UCSD-AML1 (cell line): ENCODE measurements at regions not wholly inside any gene's neighbourhood (a gene's known extent, or its start where the extent isn't known, plus 50 kb on each side); places are given as distances from the start of the nearest gene placed in this dataset.

Experiments used
- DNase-seq: peaks from one replicate; lab custom pipeline; 2025; ENCODE audit not compliant: unreplicated experiment; lab: John Stamatoyannopoulos, UW

DNA sequence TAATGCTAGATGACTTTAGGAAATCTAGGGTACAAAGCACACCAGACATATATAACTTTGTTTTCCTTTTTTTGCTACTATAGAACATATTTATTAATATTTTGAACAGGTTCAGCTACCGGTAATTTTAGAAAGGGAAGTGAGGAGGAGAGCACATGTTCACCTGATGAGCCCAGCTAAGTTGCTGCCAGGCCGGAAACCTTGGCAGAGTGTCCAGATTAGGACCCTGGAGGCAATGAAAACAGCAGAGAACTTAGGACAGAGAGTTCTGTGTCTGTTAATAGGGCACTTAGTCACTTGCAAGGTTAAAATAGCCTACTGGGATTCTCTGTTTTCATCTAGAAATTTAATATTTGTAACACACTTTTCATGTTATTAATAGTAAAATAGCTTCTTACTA lies 348.9 kb upstream of the CPEB2 start:
- no peak for DNase-seq

DNA sequence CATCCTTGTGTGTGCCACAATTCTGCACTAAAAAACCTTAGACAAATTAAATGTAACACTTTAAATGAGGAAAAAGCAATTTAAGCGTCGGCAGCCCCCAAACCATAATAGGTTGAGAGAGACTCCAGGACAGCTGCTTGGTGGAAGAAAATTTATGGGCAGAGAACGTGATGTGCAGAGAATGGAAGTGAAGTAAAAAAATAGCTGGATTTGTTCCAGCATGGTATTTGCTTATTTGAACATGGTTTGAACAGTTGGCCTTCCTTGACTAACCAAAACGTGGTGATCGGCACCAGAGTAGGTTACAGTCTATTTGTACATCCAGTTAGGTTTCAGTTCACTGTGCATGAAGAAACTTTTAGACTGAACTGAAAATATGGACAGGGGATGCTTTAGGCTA lies 343.0 kb upstream of the CPEB2 start:
- no peak for DNase-seq

DNA sequence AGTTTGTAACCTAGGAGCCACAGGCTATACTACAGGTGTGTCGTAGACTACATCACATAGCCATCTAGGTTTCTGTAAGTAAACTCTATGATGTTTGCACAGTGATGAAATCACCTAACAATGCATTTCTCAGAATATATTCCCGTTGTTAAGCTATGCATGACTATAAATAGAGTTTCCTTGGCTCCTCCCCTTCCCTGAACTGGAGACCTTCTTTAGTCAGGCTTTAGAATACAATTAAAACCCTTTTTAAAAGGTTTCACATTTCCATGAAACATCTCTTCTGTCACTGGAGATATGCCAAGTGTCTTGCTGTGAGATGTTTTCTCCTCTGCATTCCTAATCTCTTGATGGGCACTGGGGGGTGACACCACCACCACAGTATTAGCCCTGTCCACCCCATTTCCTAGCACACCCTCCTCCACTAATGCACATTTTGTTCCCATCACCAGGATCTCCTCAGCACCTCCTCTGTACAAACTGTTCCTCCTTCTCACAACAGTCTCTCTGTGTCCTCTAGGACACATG lies 334.6 kb upstream of the CPEB2 start:
- DNase-seq, result no peak

DNA sequence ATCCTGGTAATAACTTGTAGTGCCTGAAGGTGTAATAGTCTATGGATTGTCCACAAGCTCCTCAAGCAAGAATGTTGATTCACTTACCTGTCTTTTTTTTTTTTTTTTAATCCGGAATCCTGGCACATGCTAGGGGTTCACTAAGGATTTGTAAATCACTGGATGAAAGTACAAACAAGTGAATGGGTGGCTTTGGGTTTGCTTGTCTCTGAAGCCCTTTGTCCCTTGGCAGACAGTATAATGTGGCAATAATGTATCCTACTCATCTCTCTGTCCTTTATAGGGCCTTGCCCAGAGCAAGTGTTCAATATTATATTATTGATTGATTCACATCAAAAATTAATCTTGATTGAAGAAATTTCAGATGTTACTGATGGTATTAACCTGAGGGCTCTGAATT lies 334.0 kb upstream of the CPEB2 start:
- DNase-seq, result no peak

DNA sequence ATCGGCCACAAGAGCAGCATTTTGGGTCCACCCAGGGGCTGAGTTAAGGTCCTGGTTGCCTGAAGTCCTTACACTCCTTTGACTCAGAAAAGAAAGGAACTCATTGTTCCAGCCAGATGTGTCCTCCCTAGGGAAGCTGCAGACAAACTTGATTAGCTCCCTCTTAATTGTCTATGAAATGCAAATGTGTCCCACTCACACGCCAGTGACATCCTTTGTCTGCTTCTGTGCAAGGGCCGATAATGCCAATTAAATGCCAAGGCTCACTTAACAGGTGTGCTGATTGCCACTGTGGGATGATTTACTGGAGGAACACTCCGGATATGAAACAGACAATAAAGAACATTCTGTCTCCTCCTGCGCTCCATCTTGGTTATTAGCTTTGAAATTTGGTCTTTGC lies 332.9 kb upstream of the CPEB2 start:
- no peak for DNase-seq

DNA sequence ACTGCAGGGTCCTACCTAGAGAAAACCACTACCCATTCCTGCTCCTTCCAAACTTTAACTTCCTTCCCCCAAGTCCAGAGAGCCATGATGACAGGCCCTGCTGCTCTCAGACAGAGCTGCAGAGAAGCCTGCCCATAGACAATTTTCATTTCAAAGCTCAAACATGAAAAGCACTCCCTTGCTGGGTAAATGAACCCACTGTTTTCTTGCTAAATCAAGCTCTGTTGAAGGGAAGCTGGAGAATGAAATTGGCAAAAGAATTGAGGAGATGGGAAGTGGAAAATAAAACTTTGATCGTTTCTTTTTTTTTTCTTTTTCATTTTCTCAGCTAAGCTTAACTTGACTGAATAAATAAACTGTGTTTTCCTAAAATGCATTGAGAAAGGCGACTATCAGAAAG lies 331.1 kb upstream of the CPEB2 start:
- DNase-seq, result no peak

DNA sequence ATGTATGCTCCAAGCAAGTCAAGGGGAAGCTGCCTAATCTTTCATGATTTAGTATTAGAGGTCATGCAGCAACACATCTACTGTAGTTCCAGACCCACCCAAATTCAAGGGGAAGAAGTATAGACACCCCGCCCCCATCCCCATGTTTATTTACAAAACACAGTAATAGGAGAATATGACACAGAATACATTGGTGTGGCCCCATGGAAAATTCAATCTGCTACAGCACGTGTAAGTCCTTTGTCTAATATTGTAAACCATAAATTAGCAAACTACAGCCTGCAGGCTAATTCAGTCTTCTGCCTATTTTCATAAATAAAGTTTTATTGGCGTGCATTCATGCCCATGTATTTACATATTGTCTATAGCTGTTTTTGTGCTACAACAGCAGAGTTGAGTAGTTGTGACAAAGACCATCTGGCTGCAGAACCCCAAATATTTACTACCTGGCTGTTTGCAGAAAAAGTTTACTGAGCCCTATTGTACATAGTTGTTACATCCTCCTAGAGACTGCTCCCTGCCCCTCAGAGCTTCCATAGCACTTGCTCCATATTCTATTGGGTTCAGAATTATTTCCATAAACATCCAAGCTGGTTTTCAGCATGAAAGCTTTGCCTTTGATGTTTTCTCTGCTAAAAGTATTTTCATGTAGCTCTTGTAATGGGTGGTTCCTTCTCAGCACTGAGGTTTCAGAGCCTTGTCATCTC lies 326.8 kb upstream of the CPEB2 start:
- no peak for DNase-seq

DNA sequence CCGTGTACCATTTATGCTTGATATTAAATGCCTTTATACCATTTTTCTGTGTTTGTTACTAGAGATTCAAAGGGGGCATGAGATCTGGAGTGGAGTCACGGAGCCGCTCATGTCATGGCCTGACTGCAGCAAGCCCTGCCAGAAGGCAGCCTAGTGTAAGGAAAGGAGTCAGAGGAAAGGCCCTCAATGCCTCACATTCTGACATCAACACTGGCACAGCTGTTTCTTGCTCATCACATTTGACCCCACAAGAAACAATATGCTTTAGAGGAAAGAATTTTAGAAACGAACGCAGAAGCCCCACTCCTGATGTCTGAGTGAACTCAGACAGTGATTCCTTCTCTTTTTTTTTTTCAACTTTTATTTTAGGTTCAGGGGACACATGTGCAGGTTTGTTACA lies 322.4 kb upstream of the CPEB2 start:
- no peak for DNase-seq

DNA sequence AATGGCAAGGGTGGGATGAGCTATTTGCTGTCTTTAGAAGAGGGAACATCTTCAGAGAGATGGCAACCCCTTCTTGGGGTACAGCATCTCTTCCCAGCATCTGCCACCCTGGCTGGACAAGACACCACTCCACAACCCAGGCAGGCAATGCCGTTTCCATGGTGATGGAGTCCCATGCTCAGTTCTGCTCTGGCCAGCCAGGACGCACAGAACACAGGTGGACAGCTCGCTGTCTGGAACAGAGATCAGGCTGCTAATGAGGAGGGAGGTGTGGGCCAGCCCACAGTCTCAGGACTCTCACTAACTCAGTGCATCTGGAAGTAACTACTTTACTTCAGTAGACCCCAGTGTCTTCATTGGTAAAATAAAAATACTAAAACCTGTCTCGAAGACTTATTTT lies 321.0 kb upstream of the CPEB2 start:
- DNase-seq, result no peak

DNA sequence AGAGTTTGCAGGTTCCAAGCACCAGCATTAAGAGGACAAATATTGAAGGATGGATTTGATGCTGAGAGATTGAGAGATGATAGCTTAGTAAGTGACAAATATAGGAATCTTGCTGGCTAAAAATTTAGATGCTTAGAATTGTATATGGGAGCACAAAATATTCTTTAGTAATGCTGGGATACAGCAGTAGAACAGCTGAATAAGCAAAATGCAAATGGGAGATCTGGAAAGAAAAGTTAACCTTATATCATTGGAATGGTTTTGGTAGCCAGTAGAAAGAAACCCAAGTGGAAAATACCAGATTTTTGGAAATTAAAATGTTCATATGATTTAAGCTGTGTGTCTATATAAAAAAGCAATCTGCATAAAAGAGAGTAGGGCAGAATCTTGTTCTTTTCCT lies 308.6 kb upstream of the CPEB2 start:
- DNase-seq, result no peak

DNA sequence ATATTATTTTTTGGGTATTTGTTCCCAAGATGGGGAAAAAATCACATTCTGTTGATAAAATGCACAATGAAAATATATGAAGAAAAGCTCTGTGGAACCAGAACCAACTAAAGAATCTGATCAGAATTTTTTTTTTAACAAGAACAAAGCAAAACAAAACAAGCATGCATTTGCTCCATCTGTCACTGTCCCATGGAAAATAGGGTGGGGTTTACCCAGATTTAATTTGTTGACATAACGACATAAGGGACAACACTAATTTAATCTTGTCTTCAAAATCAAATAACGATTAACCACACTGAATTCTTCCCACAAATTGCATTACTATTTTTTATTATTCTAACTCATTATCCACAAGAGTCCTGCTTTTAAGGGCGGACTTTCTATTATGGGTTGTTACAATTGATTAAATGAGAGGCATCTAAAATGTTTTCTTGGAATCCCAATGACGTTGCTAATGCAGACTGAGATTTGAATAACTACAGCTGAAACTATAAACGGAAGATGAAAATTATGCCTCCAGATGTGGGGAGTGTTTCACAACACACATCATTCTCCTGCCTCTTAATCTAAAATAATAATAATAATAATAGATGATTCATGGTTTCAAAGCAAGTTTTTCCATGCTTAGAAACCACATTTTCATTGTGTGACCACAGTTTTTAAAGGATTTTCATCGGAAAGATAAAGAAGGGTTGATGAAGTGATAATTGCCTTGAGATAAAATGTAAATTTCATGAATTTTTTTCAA lies 307.0 kb upstream of the CPEB2 start:
- no peak for DNase-seq

DNA sequence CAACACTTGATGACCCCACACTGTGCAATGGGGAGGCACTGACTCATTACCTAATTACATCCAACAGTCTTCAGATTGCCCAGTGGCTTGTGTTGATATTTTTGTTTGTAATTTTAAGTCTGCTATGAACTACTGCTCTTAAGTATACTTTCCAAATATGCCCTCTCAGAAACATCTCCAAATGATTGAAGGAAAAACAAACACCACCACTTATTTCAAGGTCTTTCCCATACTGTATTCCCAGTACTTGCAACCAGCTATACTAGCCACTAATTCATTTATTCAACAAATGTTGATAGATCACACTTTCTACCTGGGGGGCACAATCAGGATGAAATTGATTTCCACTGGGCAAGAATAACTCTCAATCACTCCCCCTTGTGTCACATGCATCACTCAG lies 302.2 kb upstream of the CPEB2 start:
- DNase-seq, result no peak

DNA sequence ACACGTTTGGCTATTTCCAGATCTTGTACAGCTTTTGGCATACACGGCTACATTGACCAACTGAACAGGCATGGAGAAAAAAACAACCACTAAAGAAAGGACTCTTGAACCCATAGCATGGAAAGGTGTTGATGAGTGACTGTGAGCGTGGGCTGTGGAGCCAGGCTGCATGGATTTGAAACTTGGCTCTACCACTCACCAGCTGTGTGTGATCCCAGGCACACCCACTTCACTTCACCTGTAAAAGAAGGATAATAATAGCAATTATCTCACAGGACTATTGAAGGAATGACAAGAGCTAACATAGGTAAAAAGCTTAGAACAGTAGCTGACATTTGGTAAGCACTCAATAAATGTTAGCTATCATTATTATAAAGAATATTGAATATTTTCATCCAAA lies 301.7 kb upstream of the CPEB2 start:
- DNase-seq, result no peak

DNA sequence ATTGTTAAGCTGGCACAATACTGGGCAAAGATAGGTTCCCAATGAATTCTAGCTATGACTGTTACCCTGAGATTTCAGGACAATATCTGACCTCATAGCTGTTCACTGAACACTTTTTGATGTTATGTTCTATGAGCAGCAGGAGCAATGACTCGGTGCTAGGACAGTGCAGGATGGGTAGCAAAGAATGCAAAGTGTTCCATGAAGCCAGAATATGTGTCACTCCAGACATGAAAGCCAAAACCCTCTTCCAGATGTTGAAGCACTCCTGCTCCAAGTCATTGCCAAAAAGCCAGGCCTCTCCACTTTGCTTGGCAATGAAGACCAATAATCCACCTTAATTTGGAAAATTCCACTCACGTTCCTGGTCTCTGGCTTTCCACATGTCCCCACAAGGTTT lies 300.9 kb upstream of the CPEB2 start:
- DNase-seq, result no peak

DNA sequence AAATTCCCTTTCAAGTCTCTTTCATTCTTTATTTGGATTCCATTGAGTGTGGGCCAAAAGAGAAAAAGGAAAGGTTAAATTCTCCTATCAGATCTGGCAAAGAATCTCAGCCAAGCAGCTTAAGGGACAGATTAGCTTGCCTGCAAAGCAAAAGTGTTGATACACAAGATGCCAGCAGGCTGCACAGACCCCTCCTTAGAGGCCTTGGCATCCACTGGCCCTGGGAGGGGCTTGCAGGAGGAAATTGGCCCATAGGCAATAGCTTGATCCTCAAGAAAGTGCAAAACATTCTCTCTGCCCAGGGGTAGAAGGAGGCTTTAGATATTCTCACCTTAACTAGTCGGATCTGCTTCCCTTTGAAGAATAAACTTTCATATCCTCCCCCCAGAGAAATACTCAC lies 300.4 kb upstream of the CPEB2 start:
- DNase-seq, result no peak

DNA sequence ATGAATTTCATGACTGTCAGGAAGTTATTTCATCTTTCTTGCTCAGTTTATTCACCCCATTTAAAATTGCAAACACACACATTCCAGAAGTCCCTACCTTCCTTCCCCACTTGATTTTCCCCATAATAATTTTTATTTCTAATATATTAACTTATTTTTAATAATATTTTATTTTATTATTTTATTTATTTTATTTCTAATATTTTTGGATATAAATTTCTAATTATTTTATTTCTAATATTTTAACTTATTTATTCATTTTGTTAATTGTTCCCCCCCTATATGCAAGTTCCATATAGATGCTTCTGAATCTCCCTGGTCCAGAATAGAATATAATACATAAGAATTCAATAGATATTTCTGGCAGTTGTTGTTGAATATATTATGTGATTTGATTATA lies 293.7 kb upstream of the CPEB2 start:
- DNase-seq, result no peak

DNA sequence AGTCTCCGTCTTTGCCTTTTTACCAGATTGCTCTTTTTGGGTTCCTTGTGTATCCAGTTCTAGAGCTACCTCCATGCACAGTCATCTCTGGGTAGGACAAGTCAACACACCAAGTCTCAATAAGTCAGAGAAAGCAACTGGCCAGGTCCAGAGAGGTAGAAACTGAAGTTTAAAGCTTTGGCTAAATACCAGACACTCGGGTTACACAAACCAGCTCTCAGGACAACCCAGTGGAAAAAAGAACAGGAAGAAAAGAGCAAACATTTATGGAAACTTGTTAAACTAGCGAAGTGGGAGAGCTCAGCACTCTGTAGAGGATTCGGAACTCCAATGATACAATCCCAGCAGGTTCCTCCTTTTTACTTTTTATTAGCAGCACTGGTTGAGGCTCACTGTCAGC lies 291.0 kb upstream of the CPEB2 start:
- no peak for DNase-seq

DNA sequence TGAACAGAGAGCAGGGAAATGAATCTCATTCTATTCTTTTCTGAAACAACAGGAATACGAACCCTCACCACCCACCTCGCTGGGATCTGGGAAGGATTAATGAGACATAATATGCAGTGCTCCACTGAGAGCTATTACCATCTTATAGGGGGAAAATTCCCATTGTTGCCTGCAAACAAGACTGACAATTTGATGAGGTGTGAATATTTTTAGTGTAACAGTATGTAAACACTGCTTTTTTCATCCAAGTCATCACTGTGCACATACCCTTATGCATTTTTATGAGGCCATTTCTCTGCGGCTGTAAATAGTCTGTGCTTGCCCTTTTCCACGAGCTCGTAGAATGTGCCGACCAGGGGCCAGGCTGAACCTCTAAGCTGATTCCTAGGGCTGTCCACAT lies 285.6 kb upstream of the CPEB2 start:
- DNase-seq, result no peak

DNA sequence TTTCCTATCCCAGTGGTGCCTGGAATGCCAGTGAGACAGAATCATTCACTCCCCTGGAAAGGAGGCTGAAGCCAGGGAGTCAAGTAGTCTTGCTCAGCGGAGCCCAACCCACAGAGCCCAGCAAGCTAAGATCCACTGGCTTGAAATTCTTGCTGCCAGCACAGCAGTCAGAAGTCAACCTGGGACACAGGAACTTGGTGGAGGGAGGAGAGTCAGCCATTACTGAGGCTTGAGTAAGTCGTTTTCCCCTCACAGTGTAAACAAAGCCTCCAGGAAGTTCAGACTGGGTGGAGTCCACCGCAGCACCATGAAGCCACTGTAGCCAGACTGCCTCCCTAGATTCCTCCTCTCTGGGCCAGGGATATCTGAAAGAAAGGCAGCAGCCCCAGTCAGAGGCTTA lies 283.2 kb upstream of the CPEB2 start:
- DNase-seq, result peak; percentile 15

DNA sequence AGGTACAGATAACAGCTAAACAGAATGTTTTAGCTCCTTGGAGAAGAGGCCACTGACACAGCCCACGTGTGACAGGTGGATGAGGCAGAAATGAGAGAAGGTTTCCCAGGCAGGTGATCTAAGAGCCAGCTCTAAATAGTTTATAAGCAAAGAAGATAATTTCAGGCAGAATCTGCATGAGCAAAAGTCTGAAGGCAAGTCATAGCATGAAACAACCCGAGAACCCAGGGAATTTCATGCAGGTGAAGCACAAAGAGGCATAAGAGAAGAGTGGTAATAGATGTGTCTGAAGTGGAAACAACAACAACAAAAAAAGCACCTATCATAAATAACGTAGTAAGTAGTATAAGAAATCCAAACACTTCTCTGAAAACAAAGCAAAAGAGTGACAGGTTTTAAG lies 275.8 kb upstream of the CPEB2 start:
- no peak for DNase-seq

DNA sequence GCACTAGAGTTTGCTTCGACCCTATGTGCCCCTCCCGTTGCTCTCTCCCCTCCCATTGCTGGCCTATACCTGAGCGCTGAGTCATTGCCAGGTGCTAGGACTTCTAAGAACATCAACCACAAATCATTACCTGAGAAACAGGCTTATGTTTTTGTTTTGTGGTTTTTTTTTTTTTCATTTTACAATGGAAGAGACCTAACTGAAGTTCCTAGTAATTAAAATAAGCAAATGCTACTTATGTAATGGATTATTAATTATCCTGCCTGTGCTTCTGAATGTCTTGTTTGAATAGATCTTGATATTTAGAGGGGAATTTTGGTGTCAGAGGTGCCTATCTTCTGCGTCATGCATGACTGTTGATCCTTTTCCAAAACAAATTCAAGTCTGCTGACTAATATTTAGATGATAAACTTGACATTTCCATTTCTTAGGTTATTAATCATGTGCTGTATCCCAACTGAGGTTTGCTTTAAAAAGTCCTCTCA lies 275.4 kb upstream of the CPEB2 start:
- DNase-seq, result no peak

DNA sequence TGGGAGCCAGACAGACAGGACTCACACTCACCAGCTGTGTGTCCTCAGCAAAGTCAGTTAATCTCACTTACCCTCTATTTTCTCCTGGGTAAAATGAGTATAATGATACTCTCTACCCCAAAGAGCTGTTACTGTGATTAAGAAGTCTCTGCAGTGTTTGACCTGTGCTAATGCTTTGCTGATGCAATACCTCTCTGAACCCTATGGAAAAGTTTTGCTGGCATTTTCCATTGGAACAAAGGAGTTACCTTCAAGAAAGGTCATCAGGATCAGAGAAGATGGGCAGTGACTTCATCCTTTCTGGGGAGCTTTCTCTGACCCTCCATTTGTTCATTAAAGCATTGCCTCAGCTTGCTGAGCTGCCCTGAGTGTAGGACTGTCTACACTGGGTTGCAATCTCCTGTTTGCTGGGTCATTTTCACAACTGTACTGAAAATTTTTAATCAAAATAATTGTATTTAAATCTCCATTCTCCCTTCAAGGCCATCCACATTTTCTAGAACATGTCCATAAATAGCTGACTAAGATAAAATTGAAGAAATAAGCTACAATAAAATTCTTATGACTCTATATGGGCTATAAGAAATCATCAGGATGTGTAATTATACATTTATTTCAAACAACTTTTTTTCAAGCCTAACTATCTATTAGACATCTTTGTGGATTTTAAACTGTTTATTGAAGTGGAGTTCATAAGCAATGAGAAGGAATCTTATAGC lies 272.8 kb upstream of the CPEB2 start:
- DNase-seq, result no peak
